Activated T-cell treated with anti-CD3 and anti-CD28 coated beads, Interleukin-2, amount 50 U/mL, for 1 hour (primary cell): ENCODE measurements at regions not wholly inside any gene's neighbourhood (a gene's known extent, or its start where the extent isn't known, plus 50 kb on each side); places are given as distances from the start of the nearest gene placed in this dataset.
A peak's percentile ranks its signal among the peaks of the same experiment; 100 is the strongest.

Experiments used
- DNase-seq: peaks from one replicate; pipeline ENCODE4 v3.0.0-alpha.2; 2020

DNA sequence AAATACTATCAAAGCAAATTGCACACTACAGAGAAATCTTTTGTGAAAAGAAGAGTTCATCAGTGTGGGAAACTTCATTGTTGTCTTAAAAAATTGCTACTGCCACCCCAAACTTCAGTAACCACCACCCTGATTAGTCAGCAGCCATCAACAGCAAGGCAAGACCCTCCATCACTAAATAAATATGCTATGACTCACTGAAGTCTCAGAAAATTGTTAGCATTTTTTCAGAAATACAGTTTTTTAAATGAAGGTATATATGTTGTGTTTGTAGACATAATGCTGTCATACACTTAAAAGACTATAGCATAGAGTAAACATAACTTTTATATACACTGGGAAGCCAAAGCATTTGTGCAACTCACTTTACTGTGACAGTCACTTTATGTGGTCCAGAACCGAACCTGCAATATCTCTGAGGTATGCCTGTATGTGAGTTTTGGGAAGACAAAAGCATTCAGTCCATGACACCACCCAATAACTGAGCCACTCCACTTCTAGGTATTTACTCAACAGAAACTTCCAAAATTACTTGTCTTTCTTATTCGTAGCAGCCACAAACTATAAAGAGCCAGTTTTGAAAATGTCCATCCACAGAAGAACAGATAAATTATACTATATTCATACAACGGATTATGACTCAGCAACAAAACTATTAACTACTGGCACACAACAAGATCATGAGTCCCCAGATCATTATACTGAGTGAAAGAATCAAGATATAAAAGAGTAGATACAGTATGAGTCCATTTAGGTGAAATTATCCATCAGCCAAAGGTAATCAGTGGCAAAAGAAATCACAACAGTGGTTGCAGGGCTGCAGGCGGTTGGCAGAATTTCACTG lies 649.6 kb downstream of the BCL11B start:
- DNase-seq, result no peak

DNA sequence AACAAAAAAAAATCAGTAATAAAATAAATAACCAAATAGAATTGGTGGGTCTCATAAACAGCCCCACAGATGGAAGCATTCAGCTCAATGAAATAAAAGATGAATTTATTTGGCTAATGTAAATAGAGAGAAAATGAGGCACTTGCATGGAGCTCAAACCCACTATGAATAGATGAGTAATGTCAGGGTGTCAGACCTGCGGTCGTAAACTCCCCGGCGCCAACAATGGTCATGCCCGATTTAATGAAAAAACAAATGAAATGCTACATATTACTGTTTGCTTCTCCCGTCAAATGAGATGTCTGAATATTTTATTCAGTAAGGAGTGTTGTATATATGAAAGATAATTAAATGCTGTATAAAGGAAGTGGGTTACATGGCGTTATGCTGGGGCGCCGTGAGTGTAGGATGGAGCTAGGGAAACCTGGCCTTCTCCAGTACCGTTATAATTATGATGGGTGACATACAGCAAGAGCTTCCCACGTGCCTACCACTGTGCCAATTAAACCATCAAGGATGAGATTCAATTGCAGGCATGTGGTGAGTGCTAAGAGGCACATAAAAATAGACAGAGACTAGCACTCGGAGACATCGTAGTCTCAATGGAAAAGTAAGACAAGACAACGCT lies 648.1 kb downstream of the BCL11B start:
- no peak for DNase-seq

DNA sequence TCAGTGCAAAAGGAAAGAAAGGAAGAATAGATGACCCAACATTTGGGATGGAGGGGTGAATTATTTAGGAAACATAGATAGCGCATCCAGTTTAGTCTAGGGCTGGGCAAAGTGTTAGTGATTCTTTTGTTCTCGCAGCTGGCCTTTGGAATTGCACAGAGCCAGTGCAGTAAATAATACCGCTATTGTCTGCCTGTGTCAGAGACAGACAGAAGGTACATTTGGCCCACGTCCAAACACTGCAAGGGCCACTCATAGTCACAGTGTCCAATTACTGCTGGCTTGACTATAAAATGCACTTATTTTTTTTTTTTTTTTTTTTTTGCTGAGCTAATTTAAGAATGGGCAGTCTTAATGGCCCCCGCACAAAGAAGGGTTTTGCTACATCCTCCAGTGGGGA lies 638.6 kb downstream of the BCL11B start:
- no peak for DNase-seq

DNA sequence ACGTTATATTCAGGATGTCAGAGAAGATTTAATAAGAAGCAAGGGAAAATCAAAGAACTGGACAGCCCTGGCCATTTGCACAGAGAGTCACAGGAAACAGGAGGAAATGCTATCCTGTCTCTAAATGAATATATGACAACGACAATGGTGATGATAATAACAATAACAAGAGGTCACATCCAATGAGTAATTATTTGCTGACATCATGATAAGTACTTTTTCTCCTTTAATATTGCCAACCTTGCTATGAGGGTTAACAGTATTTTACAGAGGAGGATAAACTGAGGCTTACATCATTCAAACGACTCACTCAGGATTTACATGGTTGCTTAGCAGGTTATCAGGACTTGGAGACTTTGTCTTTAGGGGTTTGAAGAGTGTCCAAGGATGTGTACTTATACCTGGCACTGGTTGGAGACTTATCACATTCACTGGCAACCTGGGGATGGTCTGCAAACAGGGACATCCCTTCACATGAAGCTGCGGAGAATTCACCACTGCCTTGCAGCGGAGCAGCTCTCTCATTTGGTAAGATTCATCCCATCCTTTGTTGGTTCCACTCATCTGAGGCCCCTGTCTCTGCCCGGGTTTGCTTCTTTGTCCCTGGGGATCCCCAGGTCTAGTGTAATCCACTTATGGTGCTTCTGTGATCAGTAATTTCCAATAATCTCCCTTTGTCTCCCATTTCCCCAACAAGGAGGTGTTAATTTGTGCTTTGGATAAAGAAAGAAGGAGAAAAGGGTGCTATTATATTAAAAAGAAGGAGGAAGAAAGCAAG lies 637.8 kb downstream of the BCL11B start:
- no peak for DNase-seq

DNA sequence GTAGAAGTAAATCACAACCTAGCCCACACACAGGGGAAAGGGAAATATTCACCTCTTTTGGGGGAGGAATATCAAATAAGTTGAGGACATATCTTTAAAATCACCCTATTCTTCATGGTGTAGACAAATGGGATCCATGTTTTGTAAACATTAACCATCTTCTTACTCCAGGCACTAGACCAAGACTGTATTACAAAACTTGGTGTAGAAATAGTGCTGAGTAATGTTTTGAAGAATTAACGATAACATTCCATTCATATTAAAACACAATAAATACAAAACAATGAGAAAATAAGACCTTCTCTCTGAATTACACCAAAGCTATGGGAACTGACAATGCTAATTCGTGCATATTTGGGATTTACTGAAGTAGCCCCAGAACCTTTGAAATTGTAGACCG lies 633.6 kb downstream of the BCL11B start:
- no peak for DNase-seq

DNA sequence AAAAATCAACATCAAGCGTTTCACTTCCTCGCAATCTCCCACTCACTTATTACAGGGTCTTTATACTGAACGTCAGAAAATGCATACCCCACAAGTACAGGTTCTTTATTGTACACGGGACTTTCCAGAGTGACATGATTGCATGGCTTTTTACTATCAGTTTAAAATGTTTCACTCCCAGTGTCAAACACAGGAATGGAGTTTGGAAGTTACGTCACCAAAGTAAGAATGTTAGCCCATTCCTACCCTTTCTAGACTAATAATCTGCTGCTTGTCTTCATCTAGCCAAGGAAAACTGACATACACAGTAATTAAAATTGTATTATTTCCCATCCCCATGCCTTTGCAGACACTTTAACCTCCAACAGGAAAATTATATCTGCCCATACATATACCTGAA lies 624.2 kb downstream of the BCL11B start:
- no peak for DNase-seq

DNA sequence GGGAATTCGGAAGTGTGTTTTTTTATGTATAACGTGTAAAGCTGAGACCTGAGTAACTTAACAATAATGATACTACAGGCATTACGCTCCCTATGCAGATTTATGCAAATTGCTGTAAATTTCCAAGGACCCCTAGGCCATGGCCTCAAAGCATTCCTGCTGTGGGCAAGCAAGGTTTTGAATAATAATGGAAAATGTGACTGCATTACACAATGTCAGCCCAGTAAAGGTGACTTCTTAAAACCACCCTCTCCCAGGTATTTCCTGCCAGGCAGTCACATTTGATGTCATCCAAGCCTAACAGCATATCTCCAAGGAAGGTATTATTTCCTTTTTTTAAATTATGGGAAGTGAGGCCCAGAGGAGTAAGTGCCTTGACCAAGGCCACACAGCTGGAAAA lies 621.0 kb downstream of the BCL11B start:
- no peak for DNase-seq

DNA sequence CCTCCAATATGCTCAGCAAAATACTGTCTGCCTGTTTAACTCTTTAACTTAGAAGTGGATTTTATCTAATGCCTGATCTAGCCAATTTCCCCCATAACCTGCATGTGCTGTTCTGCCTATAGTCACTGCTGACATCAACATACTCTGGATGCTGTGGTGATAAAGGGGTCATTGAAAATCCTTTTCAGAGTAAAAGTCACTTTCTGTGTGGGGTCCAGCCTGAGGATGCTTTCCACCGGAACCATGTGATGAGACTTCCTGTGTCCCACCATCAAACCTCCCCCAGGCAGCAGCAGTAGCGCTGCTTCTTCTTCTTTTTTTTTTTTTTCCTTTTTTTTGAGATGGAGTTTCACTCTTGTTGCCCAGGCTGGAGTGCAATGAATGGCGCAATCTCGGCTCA lies 607.0 kb downstream of the BCL11B start:
- DNase-seq, result no peak

DNA sequence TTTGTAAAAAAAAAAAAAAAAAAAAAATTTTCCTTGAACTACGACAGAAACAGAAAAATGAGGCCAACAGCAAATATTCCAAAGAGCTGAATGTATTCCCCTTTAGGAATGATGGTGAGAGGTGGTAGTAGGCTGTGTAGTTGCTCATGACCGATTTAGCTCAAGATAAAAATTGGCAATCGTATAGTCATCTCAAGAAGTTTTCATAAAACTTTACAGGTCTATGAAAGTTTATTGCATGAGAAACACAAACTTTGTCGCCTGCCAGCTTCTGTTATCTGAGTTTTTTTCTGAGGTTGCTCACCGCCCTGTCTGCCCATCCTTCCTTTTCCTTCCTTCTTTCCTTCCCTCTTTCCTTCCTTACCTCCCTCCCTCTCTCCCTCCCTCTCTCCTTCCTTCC lies 605.5 kb downstream of the BCL11B start:
- no peak for DNase-seq

DNA sequence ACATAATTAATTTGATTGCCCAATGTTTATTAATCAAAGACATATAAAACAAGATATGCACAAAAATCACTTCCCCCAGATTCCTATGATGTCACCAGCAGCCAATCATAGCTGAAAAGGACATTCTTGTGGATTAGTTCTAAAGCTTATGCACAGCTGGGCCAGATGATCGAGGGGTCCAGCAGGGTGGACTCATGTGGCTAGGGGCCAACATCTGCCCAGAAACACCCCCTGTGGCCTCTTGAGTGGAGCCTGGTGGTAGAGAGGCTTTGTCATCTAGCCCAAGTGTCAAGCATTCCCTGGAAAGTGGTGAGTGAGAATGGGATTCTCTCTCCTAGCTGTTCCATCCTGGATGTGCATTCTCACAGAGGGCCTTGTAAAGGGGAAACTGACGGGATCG lies 590.0 kb downstream of the BCL11B start:
- no peak for DNase-seq

DNA sequence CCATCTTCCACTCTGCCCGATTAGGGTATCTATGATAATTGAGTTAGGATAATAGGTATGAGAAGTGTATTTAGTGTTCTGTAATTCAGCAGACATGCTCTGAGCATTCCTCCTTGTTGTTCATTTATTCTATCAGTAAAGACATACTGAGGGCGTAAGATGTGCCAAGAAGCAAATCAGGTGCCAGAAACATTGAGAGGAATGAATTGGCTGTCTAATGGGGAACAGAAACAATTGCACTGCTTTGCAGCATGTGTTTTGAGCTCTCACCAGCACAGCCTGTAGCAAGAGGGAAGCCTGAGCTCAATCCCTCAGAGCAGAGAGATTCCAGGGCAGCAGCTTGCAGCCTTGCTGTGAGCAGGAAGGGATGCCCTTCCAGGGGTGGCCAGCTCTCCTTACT lies 589.3 kb downstream of the BCL11B start:
- no peak for DNase-seq

DNA sequence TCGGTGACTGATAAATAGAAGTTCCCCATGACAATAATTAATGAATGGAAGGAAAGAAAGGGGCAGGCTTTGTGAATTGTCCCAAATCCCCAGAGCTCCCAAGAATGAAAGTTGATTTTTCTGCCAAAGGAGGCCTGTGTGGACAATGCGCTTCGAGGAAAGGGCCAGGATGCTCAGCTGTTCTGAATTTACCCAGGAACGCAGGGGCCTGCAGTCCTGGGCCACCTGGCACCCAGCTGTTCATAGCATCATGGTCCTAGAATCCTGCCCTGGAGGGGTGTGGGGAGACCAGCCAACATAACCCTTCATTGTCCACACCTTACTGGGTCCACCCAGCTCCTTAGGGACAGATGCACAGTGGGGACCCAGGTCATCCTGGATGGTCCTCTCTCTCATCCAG lies 587.5 kb downstream of the BCL11B start:
- no peak for DNase-seq

DNA sequence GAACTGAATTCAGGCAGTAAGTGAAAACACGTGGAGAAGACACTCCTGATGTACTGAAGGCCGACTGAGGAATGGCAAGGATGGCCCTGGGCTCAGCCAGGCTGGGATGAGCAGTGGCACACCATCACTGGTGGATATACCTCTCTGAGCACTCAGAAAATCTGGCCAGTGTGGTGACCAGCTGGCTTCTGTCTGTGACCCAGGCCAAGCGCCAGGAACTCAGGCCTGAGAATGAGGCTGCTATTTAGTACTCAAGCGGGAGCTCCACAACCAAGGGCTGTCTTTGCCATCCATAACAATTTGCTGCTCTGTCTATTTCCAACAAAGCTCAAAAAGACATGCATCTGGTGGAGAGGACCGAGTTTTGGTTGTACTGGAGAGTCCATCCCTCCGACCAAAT lies 586.3 kb downstream of the BCL11B start:
- DNase-seq, result no peak

DNA sequence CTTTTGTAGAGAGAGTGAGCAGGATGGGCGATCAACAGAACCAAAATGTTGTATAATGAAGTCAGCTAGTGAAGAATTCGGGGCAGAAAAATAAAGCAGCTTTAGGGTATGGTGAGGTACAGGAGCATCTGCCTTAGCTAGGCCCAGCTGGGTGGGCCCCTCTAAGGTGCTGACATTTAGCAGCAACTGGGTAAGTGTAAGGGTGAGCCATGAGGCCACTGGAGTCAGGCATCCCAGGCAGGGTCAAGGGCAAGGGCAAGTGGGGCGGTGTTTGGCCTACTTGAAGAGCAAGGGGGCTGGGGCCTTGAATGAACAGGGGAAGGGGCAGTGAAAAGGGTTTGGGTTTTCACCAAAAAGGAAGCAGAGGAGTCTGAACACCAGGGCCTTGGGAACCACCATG lies 583.6 kb downstream of the BCL11B start:
- DNase-seq, result no peak

DNA sequence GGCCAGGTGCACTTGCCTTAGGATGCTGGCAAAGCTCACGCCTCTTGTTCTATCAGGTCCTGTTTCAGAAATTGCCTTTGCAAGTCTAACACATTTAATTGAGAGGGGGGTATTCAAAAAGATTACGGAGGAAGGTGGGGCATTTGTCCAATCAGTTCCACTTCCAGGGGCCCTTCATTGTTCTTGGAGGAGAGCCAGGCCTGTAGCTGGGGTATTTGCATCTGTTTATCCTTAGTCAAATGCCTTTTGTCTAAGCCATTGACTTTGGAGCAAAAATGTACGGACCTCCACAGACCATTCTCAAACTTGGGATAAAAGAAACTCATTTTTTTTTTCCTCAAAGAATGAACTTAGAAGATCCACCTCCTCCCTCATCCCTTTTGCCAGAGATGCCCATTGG lies 582.0 kb downstream of the BCL11B start:
- DNase-seq, result no peak

DNA sequence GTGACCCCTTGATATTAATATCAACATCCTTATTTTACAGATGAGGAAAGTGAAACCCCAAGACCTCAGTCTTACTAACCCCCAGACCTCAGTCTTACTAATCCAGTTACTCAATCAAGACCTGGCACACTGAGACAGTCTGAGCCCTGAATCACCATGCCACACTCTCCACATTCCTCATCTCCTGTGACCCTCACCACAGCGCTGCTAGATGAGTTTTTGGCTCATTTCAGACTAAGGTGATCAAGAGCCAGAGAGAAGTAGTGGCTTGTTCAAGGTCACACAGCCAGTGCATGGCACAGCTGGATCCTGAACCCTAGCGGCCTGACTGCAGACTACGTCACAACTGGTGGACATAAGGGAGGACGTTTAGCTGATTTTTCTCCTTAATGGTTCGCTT lies 579.2 kb downstream of the BCL11B start:
- DNase-seq, result no peak

DNA sequence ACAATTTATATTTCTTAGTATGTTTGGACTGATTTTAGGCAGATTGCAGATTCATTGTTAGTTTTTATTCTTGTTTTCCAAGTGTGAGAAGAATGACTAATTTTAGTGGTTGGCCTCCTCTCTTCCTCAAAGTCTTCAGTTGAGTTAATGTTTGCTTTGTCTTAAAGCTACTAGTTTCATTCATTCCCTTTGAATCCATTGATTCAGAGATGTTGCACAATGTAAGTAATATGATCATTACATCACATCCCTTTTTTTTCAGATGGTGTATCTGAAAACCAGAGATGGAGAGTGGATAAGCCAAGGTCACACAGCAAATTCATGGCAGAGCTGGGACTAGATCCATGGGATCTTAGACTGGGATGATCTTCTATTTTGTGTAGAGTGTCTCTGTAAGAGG lies 577.5 kb downstream of the BCL11B start:
- DNase-seq, result no peak

DNA sequence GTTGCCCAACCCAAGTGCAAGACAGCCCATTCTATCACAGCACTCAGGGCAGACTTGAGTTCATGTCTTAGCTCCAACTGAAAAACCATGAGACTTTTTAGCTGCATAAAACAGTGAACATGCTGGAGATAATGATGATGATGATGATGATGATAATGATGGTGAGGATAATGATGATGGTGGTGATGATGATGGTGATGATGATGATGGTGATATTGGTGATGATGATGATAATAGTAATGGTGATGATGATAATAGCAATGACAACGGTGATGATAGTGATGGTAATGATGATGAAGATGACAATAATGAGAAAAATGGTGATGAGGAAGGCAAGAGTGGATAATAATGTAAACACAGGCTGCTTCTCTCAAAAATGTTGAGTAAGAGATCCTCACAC lies 576.2 kb downstream of the BCL11B start:
- DNase-seq, result no peak

DNA sequence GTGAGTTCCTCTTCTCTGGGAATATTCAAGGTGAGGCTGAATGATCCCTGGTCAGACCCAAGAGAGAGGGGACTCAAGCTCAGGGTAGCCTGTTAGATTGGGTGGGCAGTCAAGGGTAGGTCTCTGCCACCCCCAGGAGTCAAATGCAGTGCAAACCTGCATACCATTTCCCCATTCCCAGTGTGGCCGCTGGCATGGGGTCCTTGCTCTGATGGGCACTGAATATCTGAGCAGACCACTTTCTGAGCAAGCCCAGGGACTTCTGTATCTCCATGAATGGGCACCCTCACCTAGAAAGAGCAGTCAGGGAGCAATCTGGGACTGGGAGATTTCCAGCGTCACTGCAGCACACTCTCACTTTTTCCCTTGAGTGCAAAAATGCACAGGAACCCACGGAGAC lies 573.7 kb downstream of the BCL11B start:
- DNase-seq, result no peak

DNA sequence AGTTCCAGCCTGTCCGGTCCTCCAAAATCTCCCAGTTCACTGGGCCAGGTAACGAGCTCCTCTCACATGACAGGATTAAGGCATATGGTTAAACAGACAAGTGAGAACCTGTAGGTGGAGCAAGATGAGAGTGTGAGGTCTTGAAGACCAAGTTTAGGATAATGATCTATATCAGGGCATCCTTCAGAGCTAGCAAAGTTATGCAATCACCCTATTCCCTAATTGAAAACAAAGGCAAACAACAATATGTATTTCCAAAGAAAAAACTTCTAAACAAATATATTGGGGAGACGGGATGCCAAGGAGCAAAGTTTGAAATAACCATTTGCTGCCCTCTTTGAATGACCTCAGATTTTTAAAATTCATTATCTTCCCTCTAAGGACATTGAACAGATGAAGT lies 571.2 kb downstream of the BCL11B start:
- DNase-seq, result no peak

DNA sequence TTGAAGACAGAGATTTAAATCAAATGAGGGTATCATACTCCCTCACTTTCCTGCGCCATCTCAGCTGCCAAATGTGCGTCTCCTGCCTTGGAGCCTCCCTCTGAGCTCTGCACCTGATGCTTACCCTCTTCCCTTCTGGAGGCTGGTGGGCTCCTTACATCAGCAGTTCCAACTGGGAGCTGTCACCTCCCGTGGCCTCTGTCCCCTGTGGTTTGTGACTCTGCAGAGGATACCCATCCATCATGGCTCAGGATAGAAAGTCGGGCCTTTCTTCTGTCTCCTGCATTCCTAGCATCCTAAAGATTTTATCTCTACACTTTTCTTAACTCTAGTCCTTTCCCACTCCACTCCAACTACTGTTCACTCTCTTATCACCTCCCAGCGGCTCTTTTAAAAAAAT lies 570.6 kb downstream of the BCL11B start:
- no peak for DNase-seq

DNA sequence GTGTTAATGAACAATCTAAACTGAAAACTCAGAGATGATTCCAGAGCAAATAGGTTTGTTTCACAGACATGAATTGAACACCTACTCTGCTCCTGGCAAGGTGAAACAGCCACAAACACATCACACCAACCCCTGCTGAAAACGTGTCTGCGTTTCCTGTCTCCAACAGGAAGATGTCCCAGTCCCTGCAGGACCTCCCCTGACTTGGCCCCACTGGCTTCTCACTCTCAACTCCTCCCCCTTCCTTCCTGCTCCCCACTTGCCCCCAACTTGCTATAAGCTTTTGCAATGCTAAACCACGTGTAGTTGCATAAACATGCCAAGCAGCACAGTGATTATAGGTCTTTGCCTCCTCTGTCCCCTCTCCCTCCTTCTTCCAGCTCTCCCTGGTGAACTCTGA lies 567.6 kb downstream of the BCL11B start:
- DNase-seq, result peak; percentile 22

DNA sequence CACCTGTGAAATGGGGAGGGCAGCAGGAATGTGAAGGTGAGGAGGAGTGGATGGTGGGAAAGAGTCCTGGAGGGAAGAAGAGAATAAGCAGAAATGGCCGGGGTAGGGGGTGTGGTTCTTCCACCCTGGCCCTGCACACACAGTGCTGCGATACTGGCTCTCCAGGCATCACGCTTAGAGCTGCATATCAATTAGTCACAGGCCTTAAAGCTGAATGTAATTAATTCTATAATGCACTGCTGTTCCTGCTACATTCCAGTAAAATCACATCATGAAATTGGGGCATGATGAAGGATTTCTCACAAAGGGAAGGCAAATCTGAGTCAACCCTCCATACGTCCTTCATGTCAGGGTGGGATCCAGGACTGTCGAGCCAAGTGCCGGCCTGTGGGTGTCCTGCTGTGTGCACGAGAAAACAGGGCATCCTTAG lies 566.1 kb downstream of the BCL11B start:
- no peak for DNase-seq

DNA sequence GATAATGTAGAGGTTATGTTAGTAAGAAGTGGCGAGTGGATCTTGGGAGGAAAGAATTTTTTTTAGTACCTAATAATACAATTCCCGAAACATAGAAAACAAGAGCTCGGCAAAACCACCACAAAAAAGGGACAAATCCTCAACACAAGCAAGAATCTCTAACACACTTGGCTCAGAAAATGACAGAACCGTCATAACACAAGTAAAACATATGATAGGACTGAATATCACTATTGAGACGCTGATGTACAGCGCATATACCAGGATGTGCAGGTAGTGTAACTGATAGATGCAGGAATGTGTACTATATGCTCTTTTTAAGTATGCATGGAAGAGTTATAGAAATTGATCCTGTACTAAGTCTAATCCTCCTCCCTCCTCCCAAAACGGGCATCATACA lies 564.5 kb downstream of the BCL11B start:
- no peak for DNase-seq
